Activated naive CD4-positive, alpha-beta T cell treated with anti-CD3 and anti-CD28 coated beads, Interleukin-2, amount 10 ng/mL, durations not matched to agents 7 days and 5 days (primary cell): ENCODE measurements at regions not wholly inside any gene's neighbourhood (a gene's known extent, or its start where the extent isn't known, plus 50 kb on each side); places are given as distances from the start of the nearest gene placed in this dataset.

Source experiments
- CTCF ChIA-PET: fragments of 350-600 bp; sonication (Branson Sonifier 250); formaldehyde crosslinking; loops from one replicate; lab custom pipeline; 2021; ENCODE audit warnings: antibody characterized with exemption; lab: Charles Lee
- DNase-seq: peaks from one replicate; pipeline ENCODE4 v3.0.0-alpha.2; 2020
- H3K27ac Mint-ChIP-seq: one replicate; pipeline ENCODE4 v1.8.0; 2021; ENCODE audit warnings: mild to moderate bottlenecking, moderate library complexity, mixed read lengths
- H3K27me3 Mint-ChIP-seq: one replicate; pipeline ENCODE4 v1.8.0; 2021; ENCODE audit warnings: mild to moderate bottlenecking, mixed read lengths
- H3K36me3 Mint-ChIP-seq: one replicate; pipeline ENCODE4 v1.8.0; 2021; ENCODE audit warnings: mixed read lengths
- H3K4me1 Mint-ChIP-seq: one replicate; pipeline ENCODE4 v1.8.0; 2021; ENCODE audit warnings: mixed read lengths
- H3K4me3 Mint-ChIP-seq: one replicate; pipeline ENCODE4 v1.8.0; 2021; ENCODE audit warnings: mild to moderate bottlenecking, moderate library complexity, mixed read lengths
- H3K9me3 Mint-ChIP-seq: one replicate; pipeline ENCODE4 v1.8.0; 2021; ENCODE audit warnings: mixed read lengths

DNA sequence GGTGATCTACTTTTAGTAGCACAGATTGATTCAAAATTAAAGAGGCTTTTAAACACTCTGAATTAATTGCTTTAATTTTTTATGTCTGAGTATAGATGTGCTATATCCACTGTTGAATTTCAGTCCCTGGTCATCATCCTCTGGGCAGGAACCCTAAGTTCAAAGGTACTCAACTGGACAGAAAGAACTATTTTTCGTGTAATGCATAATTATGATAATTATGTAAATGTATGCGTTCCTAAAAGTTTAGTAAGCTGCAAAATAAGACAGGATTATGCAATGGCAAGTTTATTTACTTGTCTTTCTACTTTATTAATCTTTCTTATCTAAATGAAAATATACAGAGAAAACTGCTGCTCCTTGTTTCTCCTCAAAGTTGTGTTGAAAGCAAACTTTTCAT is 690.1 kb upstream of the MAN1A1 start:
- Mint-ChIP-seq H3K36me3 (no peaks in the 10 kb centered on the region), H3K4me3 (no peak overlapping the region), H3K4me1 (no peaks in the 10 kb centered on the region), H3K9me3 (no peaks in the 10 kb centered on the region), H3K27ac (no peak overlapping the region), H3K27me3 (no peaks in the 10 kb centered on the region)
- CTCF ChIA-PET, result no interaction called here
- DNase-seq, result no peak

DNA sequence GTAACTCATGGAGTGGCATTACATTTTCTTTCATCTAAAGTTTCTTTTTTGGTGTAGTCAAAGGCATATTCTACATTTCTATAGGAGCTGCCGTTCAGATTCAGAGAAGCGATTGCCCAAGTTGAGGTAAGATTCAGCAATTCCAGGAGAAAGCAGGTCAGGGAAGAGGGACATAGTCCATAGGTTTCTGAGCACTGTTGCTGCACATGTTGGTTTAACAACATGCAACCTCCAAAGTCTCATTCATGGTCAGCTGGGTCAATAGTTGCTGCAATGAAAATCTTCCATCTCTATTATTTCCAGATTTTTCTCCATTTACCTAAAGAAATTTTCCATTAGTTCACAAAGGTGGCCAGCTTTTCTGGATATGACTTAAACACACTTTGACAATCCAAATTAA is 682.3 kb upstream of the MAN1A1 start:
- Mint-ChIP-seq H3K9me3 (no peaks in the 10 kb centered on the region), H3K27ac (no peak overlapping the region), H3K4me1 (no peaks in the 10 kb centered on the region), H3K27me3 (no peaks in the 10 kb centered on the region), H3K4me3 (no peak overlapping the region), H3K36me3 (no peaks in the 10 kb centered on the region)
- DNase-seq, result no peak
- CTCF ChIA-PET, result no interaction called here

DNA sequence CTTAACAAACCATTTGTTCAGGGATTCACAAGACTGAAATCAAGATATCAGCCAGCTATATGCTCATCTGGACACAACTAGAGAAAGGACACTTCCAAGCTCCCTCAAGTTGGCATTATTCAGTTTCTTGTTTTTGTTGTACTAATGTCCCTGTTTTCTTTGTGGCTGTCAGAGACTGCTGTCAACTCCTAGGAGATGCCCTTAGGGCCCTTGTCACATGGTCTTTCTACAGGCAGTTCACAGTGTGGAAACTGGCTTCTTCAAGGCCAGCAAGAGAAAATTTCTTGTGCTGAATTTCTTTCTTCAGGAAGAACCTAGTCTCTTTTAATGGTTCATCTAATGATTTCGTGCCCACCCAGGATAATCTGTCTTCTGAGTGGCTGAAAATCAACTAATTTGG is 677.2 kb upstream of the MAN1A1 start:
- no peaks in the 10 kb centered on the region for H3K4me1 Mint-ChIP-seq
- CTCF ChIA-PET, result no interaction called here
- H3K4me3 Mint-ChIP-seq, result no peak overlapping the region
- H3K27me3 Mint-ChIP-seq, result no peaks in the 10 kb centered on the region
- H3K9me3 Mint-ChIP-seq, result no peaks in the 10 kb centered on the region
- DNase-seq, result no peak
- no peaks in the 10 kb centered on the region for H3K36me3 Mint-ChIP-seq
- no peak overlapping the region for H3K27ac Mint-ChIP-seq

DNA sequence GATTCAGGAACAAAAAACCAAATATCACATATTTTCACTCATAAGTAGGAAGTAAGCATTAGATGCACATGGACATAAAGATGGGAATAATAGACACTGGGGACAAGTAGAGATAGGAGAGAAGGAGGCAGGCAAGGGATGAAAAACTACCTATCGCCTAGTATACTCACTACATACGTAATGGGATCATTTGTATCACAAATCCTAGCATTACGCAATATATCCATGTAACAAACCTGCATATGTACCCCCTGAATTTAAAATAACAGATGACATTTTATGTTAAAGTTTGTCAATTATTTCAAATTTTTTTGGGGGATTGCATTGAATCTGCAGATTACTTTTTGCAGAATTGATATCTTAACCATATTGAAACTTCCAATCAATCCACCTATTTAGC is 660.5 kb upstream of the MAN1A1 start:
- Mint-ChIP-seq H3K4me3 (no peak overlapping the region), H3K9me3 (no peaks in the 10 kb centered on the region), H3K4me1 (no peaks in the 10 kb centered on the region), H3K36me3 (no peaks in the 10 kb centered on the region), H3K27ac (no peak overlapping the region), H3K27me3 (no peaks in the 10 kb centered on the region)
- CTCF ChIA-PET, result no interaction called here
- DNase-seq, result no peak

DNA sequence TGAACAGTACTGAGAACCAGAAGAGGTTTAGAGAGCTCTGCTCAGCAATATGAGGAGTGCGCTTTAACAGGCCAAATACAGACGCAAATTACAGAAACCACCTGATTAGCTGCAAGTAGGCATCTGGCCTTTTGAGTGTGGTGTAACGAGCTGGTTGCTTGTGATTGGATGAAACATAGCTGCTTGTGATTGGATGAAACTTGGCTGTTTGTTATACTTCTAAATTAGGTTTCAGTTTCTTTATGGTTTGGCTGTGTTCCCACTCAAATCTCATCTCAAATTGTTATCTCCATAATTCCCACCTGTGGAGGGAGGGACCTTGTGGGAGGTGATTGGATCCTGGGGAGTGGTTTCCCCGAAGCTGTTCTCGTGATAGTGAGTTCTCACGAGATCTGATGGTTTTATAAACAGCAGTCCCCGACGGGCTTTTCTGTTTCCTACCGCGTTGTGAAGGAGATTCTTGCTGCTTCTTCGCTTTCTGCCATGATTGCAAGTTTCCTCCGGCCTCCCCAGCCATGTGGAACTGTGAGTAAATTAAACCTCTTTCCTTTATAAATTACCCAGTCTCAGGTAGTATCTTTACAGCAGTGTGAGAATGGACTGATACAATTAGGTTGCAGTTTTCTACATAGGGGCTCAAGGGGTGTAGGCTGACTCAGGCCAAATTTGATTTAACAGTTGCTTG is 655.9 kb upstream of the MAN1A1 start:
- Mint-ChIP-seq H3K4me1 (no peaks in the 10 kb centered on the region), H3K27ac (no peak overlapping the region), H3K27me3 (no peaks in the 10 kb centered on the region), H3K36me3 (no peaks in the 10 kb centered on the region), H3K4me3 (no peak overlapping the region), H3K9me3 (no peaks in the 10 kb centered on the region)
- no peak for DNase-seq
- CTCF ChIA-PET, result no interaction called here

DNA sequence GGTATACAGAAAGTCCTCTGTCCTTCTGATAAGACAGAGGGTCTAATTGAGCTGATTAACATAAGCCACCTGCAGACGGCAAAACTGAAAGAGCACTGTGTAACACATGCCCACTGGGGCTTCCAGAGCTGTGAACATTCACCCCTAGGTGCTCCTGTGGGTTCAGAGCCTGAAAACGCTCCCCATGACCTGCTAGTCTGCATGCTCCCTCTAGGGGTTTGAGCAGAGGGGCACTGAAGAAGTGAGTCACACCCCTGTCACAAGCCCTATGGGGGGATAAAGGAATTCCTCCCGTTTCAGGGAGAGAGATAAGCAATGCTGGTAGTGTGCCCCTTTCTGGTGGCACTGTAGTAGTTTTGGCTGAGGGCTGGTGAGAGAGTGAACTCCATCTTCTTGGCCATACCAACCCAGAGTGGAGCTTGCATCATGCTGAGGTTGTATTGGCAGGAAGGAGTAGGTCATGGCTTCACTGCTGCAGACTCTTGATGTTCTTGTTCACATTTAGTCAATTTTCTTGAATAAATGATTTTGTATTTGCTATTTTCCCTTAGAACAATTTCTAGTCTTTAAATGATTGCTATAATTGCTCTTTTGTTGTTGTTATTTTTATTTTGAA is 637.5 kb upstream of the MAN1A1 start:
- DNase-seq, result no peak
- Mint-ChIP-seq H3K9me3 (no peaks in the 10 kb centered on the region), H3K27me3 (no peaks in the 10 kb centered on the region), H3K4me1 (no peaks in the 10 kb centered on the region), H3K27ac (no peak overlapping the region), H3K36me3 (no peaks in the 10 kb centered on the region), H3K4me3 (no peak overlapping the region)
- CTCF ChIA-PET, result no interaction called here

DNA sequence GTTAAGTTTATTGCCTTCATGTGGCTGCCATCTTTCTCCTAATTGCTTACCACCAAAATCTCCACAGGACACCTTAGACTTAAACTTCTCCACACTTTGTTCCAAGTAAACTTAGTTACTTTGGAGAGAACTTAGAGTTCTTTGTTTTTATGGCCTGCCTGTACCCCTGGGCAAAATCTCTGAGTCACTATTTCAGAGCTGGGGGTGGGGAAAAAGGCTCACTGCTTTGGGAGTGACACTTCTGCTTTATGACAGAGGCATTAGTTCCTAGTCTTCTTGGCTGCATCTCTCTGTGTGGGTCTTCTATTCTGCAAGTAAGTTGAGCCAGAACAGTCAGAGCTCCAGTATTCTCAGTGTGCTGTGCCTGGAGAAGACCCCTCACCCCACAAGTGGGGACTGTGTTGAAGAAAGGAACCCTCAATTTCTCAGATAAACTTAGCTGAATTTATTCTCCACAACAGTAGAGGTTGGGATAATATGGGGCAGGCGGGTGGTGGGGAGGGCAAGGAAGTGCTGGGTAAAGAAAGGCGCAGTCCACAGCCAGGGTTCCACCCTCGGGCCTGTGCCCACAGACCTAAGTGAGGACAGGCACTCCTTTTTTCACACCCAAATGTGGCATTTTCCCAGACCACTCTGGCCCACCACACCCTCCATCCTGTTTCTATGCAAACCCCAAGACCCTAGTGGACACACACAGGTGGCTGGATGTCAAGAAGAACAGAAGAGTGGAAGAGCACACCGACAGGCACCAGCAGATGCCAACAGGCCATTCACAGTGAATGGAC is 636.6 kb upstream of the MAN1A1 start:
- no peak overlapping the region for H3K27ac Mint-ChIP-seq
- no peaks in the 10 kb centered on the region for H3K36me3 Mint-ChIP-seq
- H3K4me3 Mint-ChIP-seq, result no peak overlapping the region
- H3K27me3 Mint-ChIP-seq, result no peaks in the 10 kb centered on the region
- H3K9me3 Mint-ChIP-seq, result no peaks in the 10 kb centered on the region
- CTCF ChIA-PET, result no interaction called here
- no peak for DNase-seq
- H3K4me1 Mint-ChIP-seq, result no peaks in the 10 kb centered on the region

DNA sequence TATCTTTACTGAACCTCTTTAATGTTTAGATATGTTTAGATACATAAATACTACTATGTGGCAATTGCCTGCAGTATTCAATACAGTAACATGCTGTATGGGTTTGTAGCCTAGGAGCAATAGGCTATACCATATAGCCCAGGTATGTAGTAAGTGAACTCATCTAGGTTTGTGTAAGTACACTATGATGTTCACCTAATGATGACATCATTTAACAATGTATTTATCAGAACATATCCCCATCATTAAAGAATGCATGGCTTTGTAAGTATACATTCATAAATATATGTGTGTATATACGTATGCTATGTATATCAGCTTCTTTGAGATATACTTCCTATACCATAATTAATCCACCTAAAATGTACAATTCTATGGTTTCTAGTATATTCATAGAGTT is 631.2 kb upstream of the MAN1A1 start:
- Mint-ChIP-seq H3K9me3 (no peaks in the 10 kb centered on the region), H3K27me3 (no peaks in the 10 kb centered on the region), H3K36me3 (no peaks in the 10 kb centered on the region), H3K27ac (no peak overlapping the region), H3K4me1 (no peaks in the 10 kb centered on the region), H3K4me3 (no peak overlapping the region)
- CTCF ChIA-PET, result interaction anchor here (0.7 kb wide), 1 partner anchor 606 kb away, joined by 3 read pairs; no protein-coding TSS in a partner anchor
- no peak for DNase-seq

DNA sequence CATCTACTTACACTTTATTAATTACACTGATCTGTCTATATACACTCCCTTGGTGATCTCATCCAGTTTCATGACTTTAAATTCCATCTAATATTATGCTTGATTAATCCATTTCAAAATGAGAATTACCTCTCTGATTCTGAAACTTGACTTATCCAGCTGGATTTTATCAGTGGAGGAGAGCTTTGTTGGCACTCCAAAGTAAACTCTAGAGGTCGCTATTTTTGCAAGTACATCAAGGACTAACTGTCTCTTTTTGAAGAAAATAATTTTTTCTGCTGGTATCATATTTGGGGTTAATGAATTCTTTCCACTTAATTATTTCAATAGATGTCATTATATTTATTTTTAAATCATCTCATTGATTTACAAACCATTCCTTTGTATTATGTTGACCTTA is 630.3 kb upstream of the MAN1A1 start:
- no peak for DNase-seq
- H3K4me3 Mint-ChIP-seq, result no peak overlapping the region
- CTCF ChIA-PET, result interaction anchor here (1.0 kb wide), 1 partner anchor 832 kb away, joined by 3 read pairs; no protein-coding TSS in a partner anchor
- no peak overlapping the region for H3K27ac Mint-ChIP-seq
- H3K27me3 Mint-ChIP-seq, result no peaks in the 10 kb centered on the region
- H3K36me3 Mint-ChIP-seq, result no peaks in the 10 kb centered on the region
- H3K9me3 Mint-ChIP-seq, result no peaks in the 10 kb centered on the region
- H3K4me1 Mint-ChIP-seq, result no peaks in the 10 kb centered on the region

DNA sequence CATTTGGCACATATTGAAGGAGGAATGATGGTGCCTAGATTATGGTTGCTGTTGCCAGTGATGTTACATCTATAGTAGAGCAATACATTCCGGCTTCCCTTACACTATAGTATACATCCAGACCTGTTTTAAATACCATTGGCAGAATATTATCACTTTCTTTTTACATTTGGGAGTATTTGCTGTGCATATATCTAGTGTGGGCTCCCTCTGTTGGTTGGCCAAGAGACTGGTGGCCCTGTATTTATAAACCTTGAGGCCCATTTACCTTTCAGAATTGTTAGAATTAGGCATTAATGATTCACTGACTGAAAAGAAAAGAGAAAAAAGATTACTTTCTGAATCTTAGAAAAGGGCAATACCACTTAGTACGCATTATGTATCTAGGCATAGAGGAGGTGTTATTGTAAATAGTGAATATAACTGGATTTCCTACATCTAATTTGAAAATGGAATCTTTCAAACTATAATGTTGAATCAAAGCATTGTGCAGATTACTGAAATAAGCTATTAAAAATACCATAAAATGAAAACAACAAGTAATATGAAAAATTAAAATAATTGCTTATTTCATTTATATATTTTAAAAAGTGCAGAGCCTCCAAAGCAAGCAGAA is 628.8 kb upstream of the MAN1A1 start:
- H3K27me3 Mint-ChIP-seq, result no peaks in the 10 kb centered on the region
- CTCF ChIA-PET, result interaction anchor here (1.1 to 1.6 kb wide), 2 partner anchors 260 to 628 kb away, joined by 3 to 4 read pairs; no protein-coding TSS in a partner anchor

DNA sequence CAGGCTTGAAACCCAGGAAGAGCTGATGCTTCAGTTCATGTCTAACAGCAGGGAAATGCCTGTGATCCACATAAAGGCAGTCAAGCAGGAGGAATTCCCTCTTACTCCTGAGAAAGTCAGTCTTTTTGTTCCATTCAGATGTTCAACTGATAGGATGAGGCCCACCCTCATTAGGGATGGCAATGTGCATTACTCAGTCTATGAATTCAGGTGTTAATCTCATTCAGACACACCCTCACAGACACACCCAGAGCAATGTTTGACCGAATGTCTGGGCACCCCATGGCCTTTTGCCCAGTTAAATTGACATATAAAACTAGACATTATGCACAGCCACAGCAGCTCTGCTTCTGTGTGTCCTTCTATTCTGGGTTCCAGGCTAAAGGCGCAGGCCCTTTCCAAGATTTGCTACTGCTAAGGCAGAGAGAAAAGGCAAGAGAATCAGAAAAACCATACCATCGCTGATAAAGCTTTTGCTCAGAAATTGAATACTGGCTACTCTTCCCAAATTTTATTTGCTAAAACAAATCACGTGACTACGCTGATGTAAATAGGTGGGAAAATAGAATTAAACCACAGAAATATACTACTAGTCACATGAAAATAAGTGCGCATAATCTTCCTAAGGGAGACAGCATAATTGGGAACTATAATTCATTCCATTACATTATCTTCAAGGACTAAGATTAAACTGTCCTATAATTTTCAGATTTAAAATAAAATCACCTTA is 625.0 kb upstream of the MAN1A1 start:
- CTCF ChIA-PET, result interaction anchor here (0.6 kb wide), 1 partner anchor 275 kb away, joined by 3 read pairs; no protein-coding TSS in a partner anchor
- DNase-seq, result no peak
- no peaks in the 10 kb centered on the region for H3K9me3 Mint-ChIP-seq
- no peak overlapping the region for H3K27ac Mint-ChIP-seq
- no peaks in the 10 kb centered on the region for H3K36me3 Mint-ChIP-seq
- H3K4me3 Mint-ChIP-seq, result no peak overlapping the region
- no peaks in the 10 kb centered on the region for H3K27me3 Mint-ChIP-seq
- no peaks in the 10 kb centered on the region for H3K4me1 Mint-ChIP-seq

More for the DNA sequence above, 628.8 kb upstream of the MAN1A1 start:
- DNase-seq, result no peak
- Mint-ChIP-seq H3K4me1 (no peaks in the 10 kb centered on the region), H3K4me3 (no peak overlapping the region), H3K36me3 (no peaks in the 10 kb centered on the region), H3K27ac (no peak overlapping the region), H3K9me3 (no peaks in the 10 kb centered on the region)

DNA sequence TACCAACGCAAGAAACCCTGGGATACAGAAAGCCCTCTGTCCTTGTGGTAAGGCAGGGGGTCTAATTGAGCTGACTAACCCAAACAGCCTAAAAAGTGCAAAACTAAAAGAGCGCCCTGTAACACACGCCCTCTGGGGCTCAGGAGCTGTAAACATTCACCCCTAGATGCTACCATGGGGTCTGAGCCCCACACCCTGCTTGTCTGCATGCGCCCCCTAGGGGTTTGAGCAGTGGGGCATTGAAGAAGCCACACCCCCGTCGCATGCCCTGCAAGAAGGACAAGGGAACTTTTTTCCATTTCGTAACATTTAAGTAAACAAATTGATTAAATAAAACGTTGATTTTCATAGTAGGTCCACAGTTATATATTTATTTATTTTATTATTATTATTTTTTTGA is 616.9 kb upstream of the MAN1A1 start:
- DNase-seq, result peak; percentile 39
- H3K4me3 Mint-ChIP-seq, result no peak overlapping the region
- CTCF ChIA-PET, result no interaction called here
- no peaks in the 10 kb centered on the region for H3K27me3 Mint-ChIP-seq
- H3K36me3 Mint-ChIP-seq, result no peaks in the 10 kb centered on the region
- no peak overlapping the region for H3K27ac Mint-ChIP-seq
- no peaks in the 10 kb centered on the region for H3K4me1 Mint-ChIP-seq
- H3K9me3 Mint-ChIP-seq, result no peaks in the 10 kb centered on the region

DNA sequence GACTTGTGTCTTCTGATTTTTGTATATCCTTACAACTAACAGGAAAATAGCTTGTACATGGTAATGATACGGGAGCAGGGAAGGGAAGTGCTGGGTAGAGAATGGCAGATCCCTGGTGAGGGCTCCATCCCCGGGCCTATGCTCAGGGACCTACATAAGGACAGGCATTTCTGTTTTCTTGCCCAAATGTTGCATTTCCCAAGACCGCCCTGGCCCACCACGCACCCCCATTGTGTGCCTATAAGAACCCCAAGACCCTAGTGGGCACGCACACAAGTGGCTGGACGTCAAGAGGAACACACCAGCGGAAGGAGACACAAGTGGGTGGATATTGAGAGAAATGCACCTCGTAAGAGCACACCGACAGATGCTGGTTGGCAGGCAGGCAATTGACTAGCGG is 616.3 kb upstream of the MAN1A1 start:
- no peaks in the 10 kb centered on the region for H3K4me1 Mint-ChIP-seq
- no peaks in the 10 kb centered on the region for H3K9me3 Mint-ChIP-seq
- no peak for DNase-seq
- H3K4me3 Mint-ChIP-seq, result no peak overlapping the region
- CTCF ChIA-PET, result no interaction called here
- H3K36me3 Mint-ChIP-seq, result no peaks in the 10 kb centered on the region
- H3K27me3 Mint-ChIP-seq, result no peaks in the 10 kb centered on the region
- H3K27ac Mint-ChIP-seq, result no peak overlapping the region

DNA sequence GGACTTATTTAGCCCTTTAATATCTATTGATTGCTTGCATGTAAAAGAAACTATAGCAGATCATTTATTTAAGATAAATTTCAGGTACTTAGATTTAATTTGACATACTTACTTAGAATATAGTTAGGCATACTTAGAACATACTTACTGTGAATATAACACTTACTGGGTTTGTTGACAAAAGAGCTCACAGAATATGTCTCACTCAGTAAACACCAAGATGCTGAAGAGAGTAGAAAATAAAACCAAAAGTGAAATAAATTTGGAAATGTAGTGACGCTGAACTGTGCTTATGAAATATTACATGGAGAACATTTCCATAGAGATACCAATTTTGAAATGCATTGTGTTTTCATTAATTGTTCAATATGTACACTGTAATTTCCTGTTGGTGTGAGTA is 615.4 kb upstream of the MAN1A1 start:
- no peaks in the 10 kb centered on the region for H3K4me1 Mint-ChIP-seq
- CTCF ChIA-PET, result interaction anchor here (0.6 kb wide), 1 partner anchor 38 kb away, joined by 3 read pairs; no protein-coding TSS in a partner anchor
- H3K27me3 Mint-ChIP-seq, result no peaks in the 10 kb centered on the region
- H3K9me3 Mint-ChIP-seq, result no peaks in the 10 kb centered on the region
- no peaks in the 10 kb centered on the region for H3K36me3 Mint-ChIP-seq
- no peak overlapping the region for H3K4me3 Mint-ChIP-seq
- no peak overlapping the region for H3K27ac Mint-ChIP-seq
- no peak for DNase-seq
